Midbrain (tissue), 1 donor: ENCODE measurements at regions not wholly inside any gene's neighbourhood (a gene's known extent, or its start where the extent isn't known, plus 50 kb on each side); places are given as distances from the start of the nearest gene placed in this dataset.

Experiments used
- DNase-seq: peaks from one replicate; lab custom pipeline; 2025; lab: John Stamatoyannopoulos, UW

DNA sequence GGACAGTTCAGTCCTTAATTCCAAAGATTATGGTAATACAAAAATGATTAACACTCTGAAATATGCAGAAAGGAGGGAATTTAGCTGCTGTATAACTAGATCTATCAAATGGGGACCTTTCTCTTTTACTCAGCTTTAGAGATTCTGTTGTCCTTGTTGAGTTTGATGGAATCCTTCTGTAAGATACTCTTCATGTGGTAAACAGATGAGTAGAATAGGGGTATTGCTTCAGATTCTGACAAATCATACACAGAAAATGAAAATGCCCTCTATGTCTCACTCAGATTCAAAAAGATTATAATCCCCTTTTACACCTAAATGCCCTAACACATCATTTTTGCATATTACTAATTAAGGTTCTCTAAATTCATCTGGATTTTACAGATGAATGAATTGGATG is 50.7 kb downstream of the ARHGAP35 start:
- no peak for DNase-seq

DNA sequence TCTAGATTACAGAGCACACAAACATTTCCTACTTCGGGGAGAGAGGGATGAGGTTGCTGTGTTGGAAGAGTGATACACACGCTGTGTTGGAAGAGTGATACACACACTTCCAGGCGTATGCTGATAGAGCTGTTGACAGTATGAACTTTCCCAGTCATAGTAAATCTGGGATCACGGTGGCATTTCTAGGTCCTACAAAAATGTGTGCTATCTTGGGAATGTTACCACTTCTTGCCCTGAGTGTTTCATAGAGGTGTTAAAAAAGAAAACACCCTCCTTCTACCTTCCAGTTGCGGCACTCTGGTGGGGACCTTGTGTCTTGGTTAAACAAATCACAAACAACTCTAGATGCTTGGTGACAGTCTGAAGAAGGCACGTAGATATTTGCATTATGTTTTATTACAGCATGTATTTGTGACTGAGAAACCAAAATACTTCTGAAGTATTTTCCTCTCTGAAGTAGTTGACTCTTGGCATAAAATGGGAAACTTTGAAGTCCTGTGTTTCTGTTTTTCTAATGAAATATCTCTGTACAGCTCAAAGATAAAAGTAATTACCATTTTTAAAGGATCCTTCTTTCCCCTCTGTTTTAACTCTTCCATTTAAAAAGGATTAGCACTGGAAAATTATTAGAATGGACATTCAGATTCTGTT is 52.5 kb downstream of the ARHGAP35 start:
- no peak for DNase-seq

DNA sequence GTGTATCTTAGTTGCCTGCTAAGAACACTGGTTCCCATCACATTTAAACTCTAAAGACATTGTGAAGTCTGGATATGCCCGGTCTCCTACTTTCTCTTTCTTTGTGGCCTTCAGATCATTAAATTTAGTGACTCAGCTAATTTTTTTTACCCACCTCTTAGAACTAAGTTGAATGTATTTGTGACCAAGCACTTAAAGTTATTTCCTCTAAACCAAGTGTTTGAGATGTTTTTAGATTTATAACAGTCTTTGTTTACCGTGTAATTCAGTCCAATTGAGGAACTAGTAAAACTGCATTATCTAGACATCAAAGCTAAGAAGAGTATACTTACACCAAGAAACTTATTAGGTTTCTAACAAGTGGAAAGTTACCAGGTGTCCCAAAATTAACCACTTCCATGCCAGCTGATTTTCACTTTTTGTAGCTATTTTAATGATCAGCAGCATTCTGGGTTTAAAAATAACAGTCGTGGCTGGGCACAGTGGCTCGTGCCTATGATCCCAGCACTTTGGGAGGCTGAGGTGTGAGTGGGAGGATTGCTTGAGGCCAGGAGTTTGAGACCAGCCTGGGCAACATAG is 53.1 kb downstream of the ARHGAP35 start:
- DNase-seq, result peak; percentile 25

DNA sequence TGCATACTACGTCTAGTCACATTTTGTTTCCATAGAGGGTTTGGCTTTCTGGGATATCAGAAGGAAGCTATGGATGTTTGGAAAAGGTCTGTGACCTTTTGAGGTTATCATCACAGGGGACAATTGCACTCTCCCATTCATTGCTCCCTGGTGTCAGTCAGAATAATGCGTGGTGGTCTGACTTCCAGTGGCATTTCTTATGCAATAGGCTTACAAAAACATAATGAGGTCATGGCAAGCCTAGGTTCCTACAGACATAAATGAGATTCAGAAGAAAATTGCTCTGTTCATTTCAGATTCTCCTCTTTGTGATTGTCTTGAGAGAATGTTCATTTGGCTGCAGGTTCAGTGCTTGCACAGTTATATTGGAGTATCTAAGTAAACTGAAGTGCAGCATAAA is 54.6 kb downstream of the ARHGAP35 start:
- no peak for DNase-seq

DNA sequence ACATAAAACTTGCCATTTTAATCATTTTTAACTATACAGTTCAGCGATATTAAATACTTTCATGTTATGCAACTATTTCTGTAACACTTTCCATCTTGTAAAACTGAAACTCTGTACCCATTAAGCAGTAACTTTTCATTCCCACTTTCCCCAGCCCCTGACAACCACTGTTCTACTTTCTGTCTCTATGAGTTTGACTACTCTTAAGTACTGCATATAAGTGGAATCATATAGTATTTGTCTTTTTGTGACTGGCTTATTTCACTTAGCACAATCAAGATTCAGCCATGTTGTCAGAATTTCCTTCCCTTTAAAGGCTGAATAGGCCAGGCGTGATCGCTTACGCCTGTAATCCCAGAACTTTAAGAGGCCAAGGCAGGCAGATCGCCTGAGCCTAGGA is 56.2 kb downstream of the ARHGAP35 start:
- DNase-seq, result no peak

DNA sequence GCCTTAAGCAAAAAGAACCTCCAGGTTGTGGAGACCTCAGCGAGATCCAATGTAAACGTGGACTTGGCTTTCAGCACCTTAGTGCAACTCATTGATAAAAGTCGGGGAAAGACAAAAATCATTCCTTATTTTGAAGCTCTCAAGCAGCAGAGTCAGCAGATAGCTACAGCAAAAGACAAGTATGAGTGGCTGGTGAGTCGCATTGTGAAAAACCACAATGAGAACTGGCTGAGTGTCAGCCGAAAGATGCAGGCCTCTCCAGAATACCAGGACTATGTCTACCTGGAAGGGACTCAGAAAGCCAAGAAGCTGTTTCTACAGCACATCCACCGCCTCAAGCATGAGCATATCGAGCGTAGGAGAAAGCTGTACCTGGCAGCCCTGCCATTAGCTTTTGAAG is 58.5 kb downstream of the ARHGAP35 start:
- DNase-seq, result no peak

DNA sequence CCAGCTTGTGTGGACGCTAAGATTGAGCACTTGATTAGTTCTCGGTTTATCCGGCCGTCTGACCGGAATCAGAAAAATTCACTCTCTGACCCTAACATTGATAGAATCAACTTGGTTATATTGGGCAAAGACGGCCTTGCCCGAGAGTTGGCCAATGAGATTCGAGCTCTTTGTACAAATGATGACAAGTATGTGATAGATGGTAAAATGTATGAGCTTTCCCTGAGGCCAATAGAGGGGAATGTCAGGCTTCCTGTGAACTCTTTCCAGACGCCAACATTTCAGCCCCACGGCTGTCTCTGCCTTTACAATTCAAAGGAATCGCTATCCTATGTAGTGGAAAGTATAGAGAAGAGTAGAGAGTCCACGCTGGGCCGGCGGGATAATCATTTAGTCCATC is 59.6 kb downstream of the ARHGAP35 start:
- no peak for DNase-seq

DNA sequence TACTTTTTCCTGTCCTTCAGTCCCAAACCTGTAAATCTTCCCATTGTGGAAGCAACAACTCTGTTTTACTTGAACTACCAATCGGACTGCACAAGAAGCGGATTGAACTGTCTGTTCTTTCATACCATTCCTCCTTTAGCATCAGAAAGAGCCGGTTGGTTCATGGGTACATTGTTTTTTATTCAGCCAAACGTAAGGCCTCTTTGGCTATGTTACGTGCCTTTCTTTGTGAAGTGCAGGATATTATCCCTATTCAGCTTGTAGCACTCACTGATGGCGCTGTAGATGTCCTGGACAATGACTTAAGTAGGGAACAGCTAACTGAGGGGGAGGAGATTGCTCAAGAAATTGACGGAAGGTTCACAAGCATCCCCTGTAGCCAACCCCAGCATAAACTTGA is 60.3 kb downstream of the ARHGAP35 start:
- no peak for DNase-seq

DNA sequence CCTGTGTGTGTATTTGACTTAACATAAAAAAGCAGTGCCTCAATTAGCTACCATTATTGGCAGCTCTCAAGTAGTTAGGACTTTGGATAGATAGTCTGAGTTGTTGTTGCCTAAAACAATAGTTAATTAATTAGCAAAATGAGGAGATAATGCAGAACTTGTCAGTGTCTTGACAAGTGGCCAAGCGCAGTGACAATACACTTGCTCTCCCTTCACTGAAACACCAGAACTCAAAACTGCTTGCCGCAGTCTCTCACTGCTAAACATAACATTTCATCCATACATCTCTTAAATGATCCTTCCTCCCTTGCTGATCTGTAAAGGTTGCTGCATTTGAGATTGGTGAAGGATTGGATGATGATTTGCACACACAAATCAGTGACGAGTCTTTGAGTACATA is 61.7 kb downstream of the ARHGAP35 start:
- DNase-seq, result no peak

DNA sequence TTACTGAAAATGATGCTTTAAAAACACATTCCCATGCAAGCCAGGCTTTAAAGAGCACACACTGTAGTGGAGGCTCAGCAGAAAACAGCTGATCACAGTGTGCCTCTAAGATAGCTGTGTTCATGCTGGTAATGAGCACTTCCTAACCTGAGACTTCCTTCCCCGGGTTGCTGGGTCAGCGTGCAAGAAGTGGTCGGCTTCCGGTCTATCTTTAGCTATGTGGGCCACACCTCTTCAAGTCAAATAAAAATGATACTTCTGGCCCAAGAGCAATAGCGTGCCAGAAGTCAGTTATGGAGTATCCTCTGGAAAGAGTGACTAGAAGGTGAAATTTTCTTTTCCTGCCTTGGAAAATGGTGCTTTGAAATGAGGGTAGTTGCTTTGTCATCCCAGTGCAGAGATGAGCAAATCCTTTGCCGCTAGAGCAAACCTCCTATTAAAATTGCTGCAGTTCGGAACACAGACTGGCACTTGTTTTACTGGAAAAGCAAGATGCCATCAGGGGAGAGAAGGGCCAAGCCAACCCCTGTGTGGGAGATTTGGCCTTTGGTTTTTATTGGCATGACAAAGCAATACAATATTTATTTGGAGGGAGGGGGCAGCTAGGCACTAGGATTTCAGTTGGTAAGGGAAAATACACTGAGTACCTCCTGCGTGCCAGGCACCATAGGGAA is 64.2 kb downstream of the ARHGAP35 start:
- no peak for DNase-seq

DNA sequence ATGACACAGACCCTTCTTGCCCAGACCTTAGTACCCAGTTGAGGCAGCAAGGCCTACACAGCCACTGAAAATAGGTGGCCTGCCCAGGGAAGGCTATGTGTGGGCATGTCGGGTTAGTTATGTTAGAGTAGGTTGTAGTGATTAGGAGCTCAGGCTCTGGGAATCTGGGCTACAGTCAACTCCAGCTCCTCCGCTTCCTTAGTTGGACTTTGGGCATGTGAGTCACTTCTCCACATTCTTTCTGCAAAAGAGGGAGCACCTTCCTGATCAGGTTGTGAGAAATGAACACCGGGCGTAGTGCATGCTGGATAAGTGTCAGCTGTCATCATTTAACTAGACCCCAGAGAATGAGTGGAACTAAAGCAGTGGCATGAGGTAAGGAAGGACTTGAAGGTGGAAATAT is 64.8 kb downstream of the ARHGAP35 start:
- no peak for DNase-seq

DNA sequence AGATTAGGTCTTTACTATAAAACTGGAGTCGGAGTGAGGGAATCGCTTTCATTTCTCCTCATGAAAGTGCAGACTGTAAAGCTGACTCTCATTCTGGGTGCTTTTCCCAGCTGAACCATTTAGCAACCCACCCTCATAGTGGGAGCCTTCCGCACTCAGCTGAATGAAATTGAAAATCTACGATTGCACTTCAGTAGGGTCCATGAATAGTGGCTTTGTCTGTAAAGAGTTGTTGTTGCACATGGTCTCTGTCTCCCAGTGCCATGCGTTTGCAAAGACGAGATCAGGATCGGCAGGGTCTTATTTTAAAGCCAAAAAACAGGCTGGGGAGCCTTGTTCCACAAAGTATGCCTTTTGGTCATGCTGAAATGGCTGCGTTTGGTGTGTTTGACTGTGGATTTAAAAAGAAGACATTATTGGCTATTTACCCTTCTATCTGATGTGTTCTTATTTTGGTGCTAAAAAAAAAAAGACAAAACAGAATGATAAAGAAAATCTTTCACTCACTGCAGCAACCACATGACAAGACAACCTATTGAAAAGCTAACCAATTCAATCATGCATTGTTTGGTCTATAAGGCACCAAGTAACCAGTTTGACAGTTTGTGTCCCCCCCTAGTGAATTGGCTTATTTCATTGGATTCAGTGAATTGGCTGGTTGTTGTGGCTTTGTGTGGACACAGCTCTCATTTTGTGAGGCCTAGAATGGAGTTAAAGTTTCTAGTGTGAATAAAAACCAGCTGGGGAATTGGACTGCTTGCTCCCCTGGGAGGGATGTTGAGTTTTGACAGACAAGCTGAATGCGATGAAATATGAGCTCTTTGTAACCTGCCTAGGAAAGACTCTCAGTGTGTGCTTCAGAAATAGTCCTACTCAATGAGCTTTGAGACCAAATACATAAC is 65.6 kb downstream of the ARHGAP35 start:
- DNase-seq, result peak; percentile 85

DNA sequence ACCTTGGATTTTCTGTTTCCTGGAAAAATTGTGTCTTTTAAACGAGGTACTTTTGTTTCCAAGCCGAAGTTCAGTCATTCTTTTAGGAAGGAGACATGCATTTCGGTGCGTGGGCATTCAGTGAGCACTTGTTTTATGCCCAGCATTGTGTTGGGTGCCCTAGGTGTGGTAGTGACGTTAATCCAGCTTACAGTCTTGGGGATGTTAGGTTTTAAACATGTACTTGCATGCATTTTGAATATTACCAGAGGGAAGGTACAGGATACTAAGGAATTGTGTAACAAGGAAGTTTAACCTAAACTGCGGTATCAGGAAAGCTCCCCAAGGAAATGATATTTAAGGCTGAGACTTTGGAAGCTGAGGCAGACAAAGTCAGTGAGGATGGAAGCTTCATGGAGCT is 66.3 kb downstream of the ARHGAP35 start:
- DNase-seq, result no peak

DNA sequence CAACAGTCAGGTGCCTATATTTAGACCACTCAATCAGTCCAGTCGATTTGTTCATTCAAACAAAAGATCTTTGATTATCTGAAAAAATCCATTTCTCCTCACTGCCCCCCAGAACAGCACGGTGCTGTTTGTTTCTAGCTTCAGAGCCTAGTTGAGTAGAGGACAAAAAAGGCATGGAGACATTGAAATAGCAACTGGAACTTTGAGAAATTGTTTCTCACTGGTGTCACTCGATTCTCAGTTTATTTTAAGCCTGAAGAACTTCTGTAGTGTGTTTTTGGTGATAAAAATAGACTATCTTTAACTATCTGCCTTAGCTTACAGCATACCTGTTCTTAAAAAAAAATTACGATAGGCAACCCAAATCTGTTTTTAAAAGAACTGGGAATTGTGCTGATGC is 67.1 kb downstream of the ARHGAP35 start:
- DNase-seq, result no peak

DNA sequence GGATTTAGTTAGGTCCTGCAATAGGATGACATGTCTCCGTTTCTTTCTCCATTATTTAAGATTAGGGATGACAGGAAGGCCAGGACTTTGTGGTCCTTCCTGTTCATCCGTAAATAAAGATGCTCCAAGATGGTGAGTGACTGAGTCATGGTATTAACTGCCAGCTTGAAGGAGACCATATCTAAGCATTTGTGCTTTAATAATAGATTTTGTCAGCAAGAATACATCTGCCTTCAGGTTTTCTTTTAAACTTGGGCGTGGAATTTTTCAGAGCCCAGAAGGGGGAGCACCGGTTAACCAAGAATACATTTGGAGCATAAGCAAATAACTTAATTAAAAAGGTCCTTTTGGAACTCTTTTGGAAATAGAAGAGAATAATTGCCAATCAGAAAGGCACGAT is 68.2 kb downstream of the ARHGAP35 start:
- no peak for DNase-seq

DNA sequence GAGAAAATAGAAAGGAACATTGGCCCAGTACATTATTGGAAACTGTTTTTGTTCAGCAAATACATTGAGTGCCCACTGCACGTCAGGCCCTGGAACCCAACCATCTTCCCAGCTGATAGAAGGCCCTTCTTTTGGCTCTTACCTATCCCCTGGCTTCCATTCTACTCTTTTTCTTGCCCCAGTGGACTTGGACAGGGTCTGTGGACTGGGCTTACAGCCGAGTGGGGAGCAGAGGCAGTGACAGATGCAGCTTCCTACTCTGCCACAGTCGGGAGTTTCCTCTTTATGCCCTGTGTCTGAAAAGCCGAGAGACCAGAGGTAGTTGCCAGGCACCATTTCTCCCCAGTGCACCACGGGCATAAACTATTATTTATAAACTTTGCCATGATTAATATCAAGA is 70.4 kb downstream of the ARHGAP35 start:
- DNase-seq, result peak; percentile 23

DNA sequence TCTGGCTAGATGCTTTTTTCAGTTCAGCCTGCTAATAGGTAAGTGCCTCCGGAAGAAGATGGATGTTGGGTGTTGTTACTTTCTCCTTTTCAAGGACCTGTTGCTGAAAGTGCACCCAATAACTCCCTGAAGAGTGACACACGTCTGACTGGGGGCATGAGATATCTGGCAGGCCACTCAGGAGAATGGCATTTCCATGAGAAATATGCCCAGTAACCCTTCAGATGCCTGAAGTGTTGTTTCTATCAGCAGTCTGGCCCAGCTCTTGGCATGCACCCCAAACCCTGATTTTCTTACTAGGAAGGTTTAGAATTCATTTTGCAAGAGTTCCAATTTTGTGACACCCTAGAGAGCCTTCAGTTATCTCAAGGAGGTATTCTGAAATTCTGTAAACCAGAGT is 71.5 kb downstream of the ARHGAP35 start:
- no peak for DNase-seq

DNA sequence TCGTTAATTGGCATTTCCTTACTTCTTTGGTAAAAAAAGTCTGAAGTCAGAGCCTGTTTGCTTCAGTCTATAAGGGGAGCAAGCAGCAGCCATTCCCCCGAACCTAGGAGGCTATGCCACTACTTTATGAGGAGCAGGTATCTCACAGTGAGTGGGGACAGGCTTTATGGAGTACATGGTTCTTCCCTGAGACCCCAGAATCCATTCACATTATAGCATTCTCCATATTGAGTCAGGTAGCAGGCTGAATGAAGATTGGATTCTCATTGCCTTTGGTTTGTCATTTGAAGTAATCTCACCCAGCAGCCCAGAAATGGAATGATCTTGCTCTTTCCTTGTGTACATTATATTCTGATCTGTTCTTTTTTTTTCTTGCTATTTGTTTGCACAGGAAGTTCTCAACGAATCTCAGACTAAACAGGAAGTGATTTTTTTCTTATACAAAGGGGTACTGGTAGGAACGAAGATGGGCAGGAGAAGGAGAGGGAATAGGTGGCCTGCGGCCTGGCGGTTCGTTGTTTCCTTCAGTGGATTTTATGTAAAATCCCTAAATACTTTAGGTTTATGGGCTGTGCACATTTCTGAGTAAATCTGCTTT is 74.4 kb downstream of the ARHGAP35 start:
- DNase-seq, result no peak

DNA sequence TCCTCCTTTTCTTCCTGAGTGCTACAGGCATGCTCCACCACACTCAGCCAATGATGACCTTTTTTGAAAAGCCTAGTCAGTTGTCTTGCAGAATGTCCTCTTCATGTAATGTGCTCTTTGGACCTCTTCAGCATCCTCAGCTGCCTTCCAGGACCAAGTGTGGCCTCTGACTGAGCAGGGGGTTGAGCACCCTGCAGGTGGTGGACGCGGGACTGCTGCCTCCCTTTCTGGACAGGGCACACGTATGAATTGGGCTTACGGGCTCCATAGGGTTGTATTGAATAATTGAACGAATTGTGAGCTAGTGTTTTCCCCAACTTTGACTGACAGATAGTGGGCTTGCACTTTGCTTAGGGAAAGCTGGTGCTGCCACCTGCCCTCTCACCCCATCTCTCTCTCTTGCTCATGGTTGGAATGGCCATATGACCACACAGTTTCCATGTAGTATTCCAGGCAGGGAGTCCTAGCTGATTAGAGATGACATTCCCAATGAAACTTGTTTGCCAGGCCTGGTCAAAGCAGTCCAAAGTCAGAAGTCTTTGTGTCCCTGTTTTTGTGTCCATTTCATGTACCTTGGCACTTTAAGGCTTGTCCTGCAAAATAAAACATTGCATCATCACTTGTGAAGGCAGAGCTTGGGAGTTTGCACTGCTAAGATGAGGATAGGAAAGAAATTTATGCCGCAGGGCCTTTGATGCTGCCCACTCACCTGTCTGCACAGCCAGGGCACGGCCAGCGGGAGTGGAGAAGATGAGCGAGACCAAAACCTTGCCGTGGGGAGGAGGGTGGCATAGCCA is 76.3 kb upstream of the NPAS1 start:
- DNase-seq, result no peak

DNA sequence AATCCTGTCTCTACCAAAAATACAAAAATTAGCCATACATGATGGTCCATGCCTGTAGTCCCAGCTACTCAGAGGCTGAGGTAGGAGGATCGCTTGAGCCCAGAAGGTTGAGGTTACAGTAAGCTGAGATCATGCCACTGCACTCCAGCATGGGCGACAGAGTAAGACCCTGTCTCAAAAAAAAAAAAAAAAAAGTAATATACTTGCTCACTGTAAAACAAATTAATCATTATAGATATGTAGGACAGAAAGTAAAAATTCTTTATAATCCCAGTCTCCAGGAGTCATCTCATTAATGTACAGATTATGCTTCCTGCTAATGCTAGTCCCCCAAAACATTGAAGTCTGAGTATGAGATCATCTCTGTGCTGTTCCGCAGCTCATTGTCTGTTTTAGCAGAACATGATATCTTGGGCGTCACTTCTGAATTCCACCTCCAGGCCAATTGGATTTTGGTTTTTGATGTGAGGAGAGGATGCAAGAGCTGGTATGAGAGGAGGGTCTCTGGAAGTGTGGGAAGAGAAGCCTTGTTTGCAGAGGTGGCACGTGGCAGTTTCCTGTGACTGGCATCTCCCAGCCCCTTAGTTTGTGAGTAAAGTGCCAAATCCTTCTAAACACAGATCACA is 75.4 kb upstream of the NPAS1 start:
- DNase-seq, result peak; percentile 17
